ENCODE measurements at regions not wholly inside any gene's neighbourhood (a gene's known extent, or its start where the extent isn't known, plus 50 kb on each side); places are given as distances from the start of the nearest gene placed in this dataset.

DNA sequence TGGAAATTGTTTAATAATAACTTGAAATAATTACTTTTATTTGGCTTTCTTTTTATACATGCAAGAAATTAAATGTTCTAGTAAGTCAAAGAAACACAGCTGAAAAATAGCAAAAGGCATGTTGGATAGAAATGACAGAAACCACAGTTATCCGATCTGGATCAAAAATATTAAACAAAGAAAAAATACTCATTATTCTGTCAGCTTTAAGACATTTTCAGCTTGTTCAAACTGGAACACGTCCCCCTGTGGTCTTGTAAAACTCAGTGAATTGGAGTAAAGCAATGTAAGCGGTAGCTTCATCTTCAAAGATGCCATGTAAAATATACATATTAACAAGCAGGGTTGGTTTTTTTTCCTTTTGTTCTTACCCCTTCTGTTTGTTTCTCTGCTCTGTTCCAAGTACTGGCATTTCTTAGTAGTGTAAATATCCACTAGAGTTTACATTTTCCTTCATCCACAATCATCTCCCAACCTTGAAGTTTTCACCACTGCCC, 223.4 kb downstream of the IGSF11 start:
- TF ChIP-seq, protein P1, sequence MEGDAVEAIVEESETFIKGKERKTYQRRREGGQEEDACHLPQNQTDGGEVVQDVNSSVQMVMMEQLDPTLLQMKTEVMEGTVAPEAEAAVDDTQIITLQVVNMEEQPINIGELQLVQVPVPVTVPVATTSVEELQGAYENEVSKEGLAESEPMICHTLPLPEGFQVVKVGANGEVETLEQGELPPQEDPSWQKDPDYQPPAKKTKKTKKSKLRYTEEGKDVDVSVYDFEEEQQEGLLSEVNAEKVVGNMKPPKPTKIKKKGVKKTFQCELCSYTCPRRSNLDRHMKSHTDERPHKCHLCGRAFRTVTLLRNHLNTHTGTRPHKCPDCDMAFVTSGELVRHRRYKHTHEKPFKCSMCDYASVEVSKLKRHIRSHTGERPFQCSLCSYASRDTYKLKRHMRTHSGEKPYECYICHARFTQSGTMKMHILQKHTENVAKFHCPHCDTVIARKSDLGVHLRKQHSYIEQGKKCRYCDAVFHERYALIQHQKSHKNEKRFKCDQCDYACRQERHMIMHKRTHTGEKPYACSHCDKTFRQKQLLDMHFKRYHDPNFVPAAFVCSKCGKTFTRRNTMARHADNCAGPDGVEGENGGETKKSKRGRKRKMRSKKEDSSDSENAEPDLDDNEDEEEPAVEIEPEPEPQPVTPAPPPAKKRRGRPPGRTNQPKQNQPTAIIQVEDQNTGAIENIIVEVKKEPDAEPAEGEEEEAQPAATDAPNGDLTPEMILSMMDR (conservative IDR thresholded peaks at IDR 0.05; ENCODE audit: low read depth in 2 of 2) = no peak
- TF ChIP-seq CREB1 (CRISPR knock-in tag; IDR thresholded peaks at IDR 0.05; ENCODE audit: low read depth) = no peak
- no peak for TF ChIP-seq POLR2AphosphoS5 (IDR thresholded peaks at IDR 0.05; ENCODE audit: low read depth)
- TF ChIP-seq EZH2 (IDR thresholded peaks at IDR 0.05; ENCODE audit: low read depth, unreplicated experiment) = no peak
- TF ChIP-seq, protein P2, sequence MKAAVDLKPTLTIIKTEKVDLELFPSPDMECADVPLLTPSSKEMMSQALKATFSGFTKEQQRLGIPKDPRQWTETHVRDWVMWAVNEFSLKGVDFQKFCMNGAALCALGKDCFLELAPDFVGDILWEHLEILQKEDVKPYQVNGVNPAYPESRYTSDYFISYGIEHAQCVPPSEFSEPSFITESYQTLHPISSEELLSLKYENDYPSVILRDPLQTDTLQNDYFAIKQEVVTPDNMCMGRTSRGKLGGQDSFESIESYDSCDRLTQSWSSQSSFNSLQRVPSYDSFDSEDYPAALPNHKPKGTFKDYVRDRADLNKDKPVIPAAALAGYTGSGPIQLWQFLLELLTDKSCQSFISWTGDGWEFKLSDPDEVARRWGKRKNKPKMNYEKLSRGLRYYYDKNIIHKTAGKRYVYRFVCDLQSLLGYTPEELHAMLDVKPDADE (IDR thresholded peaks at IDR 0.05) = no peak
- TF ChIP-seq, protein P3, sequence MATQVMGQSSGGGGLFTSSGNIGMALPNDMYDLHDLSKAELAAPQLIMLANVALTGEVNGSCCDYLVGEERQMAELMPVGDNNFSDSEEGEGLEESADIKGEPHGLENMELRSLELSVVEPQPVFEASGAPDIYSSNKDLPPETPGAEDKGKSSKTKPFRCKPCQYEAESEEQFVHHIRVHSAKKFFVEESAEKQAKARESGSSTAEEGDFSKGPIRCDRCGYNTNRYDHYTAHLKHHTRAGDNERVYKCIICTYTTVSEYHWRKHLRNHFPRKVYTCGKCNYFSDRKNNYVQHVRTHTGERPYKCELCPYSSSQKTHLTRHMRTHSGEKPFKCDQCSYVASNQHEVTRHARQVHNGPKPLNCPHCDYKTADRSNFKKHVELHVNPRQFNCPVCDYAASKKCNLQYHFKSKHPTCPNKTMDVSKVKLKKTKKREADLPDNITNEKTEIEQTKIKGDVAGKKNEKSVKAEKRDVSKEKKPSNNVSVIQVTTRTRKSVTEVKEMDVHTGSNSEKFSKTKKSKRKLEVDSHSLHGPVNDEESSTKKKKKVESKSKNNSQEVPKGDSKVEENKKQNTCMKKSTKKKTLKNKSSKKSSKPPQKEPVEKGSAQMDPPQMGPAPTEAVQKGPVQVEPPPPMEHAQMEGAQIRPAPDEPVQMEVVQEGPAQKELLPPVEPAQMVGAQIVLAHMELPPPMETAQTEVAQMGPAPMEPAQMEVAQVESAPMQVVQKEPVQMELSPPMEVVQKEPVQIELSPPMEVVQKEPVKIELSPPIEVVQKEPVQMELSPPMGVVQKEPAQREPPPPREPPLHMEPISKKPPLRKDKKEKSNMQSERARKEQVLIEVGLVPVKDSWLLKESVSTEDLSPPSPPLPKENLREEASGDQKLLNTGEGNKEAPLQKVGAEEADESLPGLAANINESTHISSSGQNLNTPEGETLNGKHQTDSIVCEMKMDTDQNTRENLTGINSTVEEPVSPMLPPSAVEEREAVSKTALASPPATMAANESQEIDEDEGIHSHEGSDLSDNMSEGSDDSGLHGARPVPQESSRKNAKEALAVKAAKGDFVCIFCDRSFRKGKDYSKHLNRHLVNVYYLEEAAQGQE (IDR thresholded peaks at IDR 0.05; ENCODE audit: unreplicated experiment) = no peak
- no peak for TF ChIP-seq ZNF114 (CRISPR knock-in tag; IDR thresholded peaks at IDR 0.05)

Measured in GM23338 (cell line).